T-helper 17 cell (primary cell): ENCODE measurements at regions not wholly inside any gene's neighbourhood (a gene's known extent, or its start where the extent isn't known, plus 50 kb on each side); places are given as distances from the start of the nearest gene placed in this dataset.
"Not testable (repeated sequence)": the region's sequence is repeated elsewhere in the genome, so short reads cannot be mapped to it uniquely, and the experiment has no call there.

Experiments used
- ATAC-seq: fragments of 150-1000 bp; cut with Tn5 transposase; 2 replicates; pipeline ENCODE4 v1.10.0; 2021; ENCODE audit warnings: mild to moderate bottlenecking, moderate library complexity
- DNase-seq, 3 donors: peaks; one replicate each; pipeline versions ENCODE4 v3.0.0 to v3.0.0-alpha.2; 2020 to 2021
- H3K9me3 ChIP-seq: one replicate; pipeline ENCODE4 v1.7.0; 2013; ENCODE audit warnings: low read length, mild to moderate bottlenecking; ENCODE audit not compliant: control insufficient read depth, poor library complexity, severe bottlenecking
- H3K27ac Mint-ChIP-seq: one replicate; pipeline ENCODE4 v1.8.0; 2022; ENCODE audit warnings: mild to moderate bottlenecking, moderate library complexity, mixed read lengths
- H3K27me3 Mint-ChIP-seq: one replicate; pipeline ENCODE4 v1.8.0; 2022; ENCODE audit warnings: mixed read lengths
- H3K36me3 Mint-ChIP-seq: one replicate; pipeline ENCODE4 v1.8.0; 2022; ENCODE audit warnings: low read depth, mixed read lengths
- H3K4me1 Mint-ChIP-seq: one replicate; pipeline ENCODE4 v1.8.0; 2022; ENCODE audit warnings: mild to moderate bottlenecking, mixed read lengths
- H3K4me3 Mint-ChIP-seq: one replicate; pipeline ENCODE4 v1.8.0; 2022; ENCODE audit warnings: mild to moderate bottlenecking, moderate library complexity, mixed read lengths

GRCh38 chr15:28459279-28459678 is 73.5 kb downstream of the GOLGA8G start:
- DNase-seq, result no peak
- H3K27me3 Mint-ChIP-seq, result peaks cover 48% of the 10 kb centered on the region
- H3K4me1 Mint-ChIP-seq, result no peaks in the 10 kb centered on the region
- H3K4me3 Mint-ChIP-seq, result no peak overlapping the region
- H3K36me3 Mint-ChIP-seq, result no peaks in the 10 kb centered on the region
- no peak overlapping the region for H3K27ac Mint-ChIP-seq
- no peaks in the 10 kb centered on the region for H3K9me3 ChIP-seq
- no peak for ATAC-seq

- not testable (repeated sequence) for H3K36me3 Mint-ChIP-seq, H3K27ac Mint-ChIP-seq, ATAC-seq, H3K9me3 ChIP-seq, H3K4me1 Mint-ChIP-seq, H3K4me3 Mint-ChIP-seq
- H3K27me3 Mint-ChIP-seq, result peaks cover 48% of the 10 kb centered on the region
- peak in 1 of 3 donors; percentile 13 for DNase-seq
Measured at GRCh38 chr15:28457396-28457932, 75.3 kb downstream of the GOLGA8G start.

- DNase-seq (peak in 1 of 3 donors; percentile 10), ATAC-seq (no peak)
- Mint-ChIP-seq H3K27me3 (peaks cover 42% of the 10 kb centered on the region), H3K27ac (no peak overlapping the region), H3K4me3 (no peak overlapping the region), H3K4me1 (no peaks in the 10 kb centered on the region), H3K36me3 (no peaks in the 10 kb centered on the region)
- no peaks in the 10 kb centered on the region for H3K9me3 ChIP-seq
Measured at GRCh38 chr15:28456476-28457395, 76.0 kb downstream of the GOLGA8G start.

- H3K27ac Mint-ChIP-seq, H3K9me3 ChIP-seq, H3K36me3 Mint-ChIP-seq, H3K4me3 Mint-ChIP-seq, H3K4me1 Mint-ChIP-seq, ATAC-seq, DNase-seq: not testable (repeated sequence)
- peaks cover 32% of the 10 kb centered on the region for H3K27me3 Mint-ChIP-seq
Measured at GRCh38 chr15:28455537-28456475, 77.0 kb downstream of the GOLGA8G start.

- H3K27me3 Mint-ChIP-seq, result peaks cover 26% of the 10 kb centered on the region
- H3K27ac Mint-ChIP-seq, ATAC-seq, H3K36me3 Mint-ChIP-seq, DNase-seq, H3K4me1 Mint-ChIP-seq, H3K4me3 Mint-ChIP-seq, H3K9me3 ChIP-seq: not testable (repeated sequence)
Measured at GRCh38 chr15:28454751-28455220, 76.3 kb downstream of the GOLGA8F start.
